Glutamatergic neuron (in vitro differentiated cells): ENCODE measurements at regions not wholly inside any gene's neighbourhood (a gene's known extent, or its start where the extent isn't known, plus 50 kb on each side); places are given as distances from the start of the nearest gene placed in this dataset.

Experiments
- DNase-seq: peaks from one replicate; pipeline ENCODE4 v3.0.0; 2022
- H3K27ac Mint-ChIP-seq: one replicate; pipeline ENCODE4 v1.8.0; 2020; ENCODE audit warnings: mild to moderate bottlenecking, mixed read lengths, inconsistent platforms; ENCODE audit not compliant: unreplicated experiment
- H3K27me3 Mint-ChIP-seq: one replicate; pipeline ENCODE4 v1.8.0; 2020; ENCODE audit warnings: mild to moderate bottlenecking, moderate library complexity, mixed read lengths, inconsistent platforms; ENCODE audit not compliant: unreplicated experiment
- H3K36me3 Mint-ChIP-seq: one replicate; pipeline ENCODE4 v1.8.0; 2020; ENCODE audit warnings: mild to moderate bottlenecking, mixed read lengths, inconsistent platforms; ENCODE audit not compliant: unreplicated experiment
- H3K4me1 Mint-ChIP-seq: one replicate; pipeline ENCODE4 v1.8.0; 2020; ENCODE audit warnings: mild to moderate bottlenecking, low read depth, mixed read lengths, inconsistent platforms; ENCODE audit not compliant: unreplicated experiment
- H3K4me3 Mint-ChIP-seq: one replicate; pipeline ENCODE4 v1.8.0; 2020; ENCODE audit warnings: mild to moderate bottlenecking, mixed read lengths, inconsistent platforms; ENCODE audit not compliant: unreplicated experiment
- H3K9me3 Mint-ChIP-seq: one replicate; pipeline ENCODE4 v1.8.0; 2020; ENCODE audit warnings: mild to moderate bottlenecking, moderate library complexity, mixed read lengths, inconsistent platforms; ENCODE audit not compliant: unreplicated experiment
- TF ChIP-seq, protein P1 (sequence below): fragments of 200-600 bp; sonication (generic); IDR thresholded peaks from one replicate; pipeline ENCODE4 v1.5.0; 2021; ENCODE audit not compliant: partially characterized antibody, unreplicated experiment

DNA sequence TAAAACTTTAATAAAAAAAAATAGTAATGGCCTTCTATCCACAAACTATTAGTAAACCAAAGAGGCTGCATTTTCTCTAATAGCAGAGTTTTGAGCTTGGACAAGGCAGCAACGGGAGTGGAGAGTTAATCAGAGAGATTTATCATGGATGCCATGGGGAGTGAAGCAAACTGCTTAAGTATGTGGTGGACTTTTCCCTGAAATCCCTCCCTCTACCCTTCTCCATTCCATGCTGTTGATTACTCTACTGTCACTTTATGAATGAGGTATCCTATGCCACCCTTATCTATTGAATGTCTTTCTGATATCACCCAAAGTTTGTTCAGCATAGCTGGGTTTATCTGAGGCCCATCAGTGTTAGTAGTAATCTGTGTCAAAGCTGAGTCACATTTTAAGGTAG, 335.6 kb upstream of the TRAM1L1 start:
- no peak overlapping the region for H3K4me3 Mint-ChIP-seq
- H3K27ac Mint-ChIP-seq: no peak overlapping the region
- H3K9me3 Mint-ChIP-seq: no peaks in the 10 kb centered on the region
- TF ChIP-seq, protein P1, sequence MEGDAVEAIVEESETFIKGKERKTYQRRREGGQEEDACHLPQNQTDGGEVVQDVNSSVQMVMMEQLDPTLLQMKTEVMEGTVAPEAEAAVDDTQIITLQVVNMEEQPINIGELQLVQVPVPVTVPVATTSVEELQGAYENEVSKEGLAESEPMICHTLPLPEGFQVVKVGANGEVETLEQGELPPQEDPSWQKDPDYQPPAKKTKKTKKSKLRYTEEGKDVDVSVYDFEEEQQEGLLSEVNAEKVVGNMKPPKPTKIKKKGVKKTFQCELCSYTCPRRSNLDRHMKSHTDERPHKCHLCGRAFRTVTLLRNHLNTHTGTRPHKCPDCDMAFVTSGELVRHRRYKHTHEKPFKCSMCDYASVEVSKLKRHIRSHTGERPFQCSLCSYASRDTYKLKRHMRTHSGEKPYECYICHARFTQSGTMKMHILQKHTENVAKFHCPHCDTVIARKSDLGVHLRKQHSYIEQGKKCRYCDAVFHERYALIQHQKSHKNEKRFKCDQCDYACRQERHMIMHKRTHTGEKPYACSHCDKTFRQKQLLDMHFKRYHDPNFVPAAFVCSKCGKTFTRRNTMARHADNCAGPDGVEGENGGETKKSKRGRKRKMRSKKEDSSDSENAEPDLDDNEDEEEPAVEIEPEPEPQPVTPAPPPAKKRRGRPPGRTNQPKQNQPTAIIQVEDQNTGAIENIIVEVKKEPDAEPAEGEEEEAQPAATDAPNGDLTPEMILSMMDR: no peak
- H3K4me1 Mint-ChIP-seq: no peaks in the 10 kb centered on the region
- no peaks in the 10 kb centered on the region for H3K27me3 Mint-ChIP-seq
- DNase-seq: no peak
- peaks cover 3% of the 10 kb centered on the region for H3K36me3 Mint-ChIP-seq

DNA sequence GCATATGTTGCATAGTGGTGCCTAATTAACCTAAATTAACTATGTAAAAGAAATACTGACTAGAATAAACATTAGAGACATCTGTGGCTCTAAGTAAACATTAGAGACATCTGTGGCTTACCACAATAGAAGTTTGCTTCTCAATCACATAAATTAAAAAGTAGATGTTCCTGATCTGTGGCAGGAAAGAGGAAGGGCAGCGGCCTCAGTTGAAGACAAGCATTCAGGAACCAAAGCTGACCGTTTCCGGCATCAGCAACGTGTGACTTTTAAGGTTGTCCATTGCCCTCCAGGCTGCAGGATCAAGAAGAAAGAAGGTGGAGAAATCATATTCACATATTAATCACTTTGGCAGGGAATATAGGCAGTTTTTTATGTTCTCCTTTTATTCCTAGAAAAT, 336.3 kb upstream of the TRAM1L1 start:
- Mint-ChIP-seq H3K4me3 (no peak overlapping the region), H3K27ac (no peak overlapping the region), H3K36me3 (peaks cover 3% of the 10 kb centered on the region), H3K9me3 (no peaks in the 10 kb centered on the region), H3K27me3 (no peaks in the 10 kb centered on the region), H3K4me1 (no peaks in the 10 kb centered on the region)
- TF ChIP-seq, protein P1: no peak
- no peak for DNase-seq

DNA sequence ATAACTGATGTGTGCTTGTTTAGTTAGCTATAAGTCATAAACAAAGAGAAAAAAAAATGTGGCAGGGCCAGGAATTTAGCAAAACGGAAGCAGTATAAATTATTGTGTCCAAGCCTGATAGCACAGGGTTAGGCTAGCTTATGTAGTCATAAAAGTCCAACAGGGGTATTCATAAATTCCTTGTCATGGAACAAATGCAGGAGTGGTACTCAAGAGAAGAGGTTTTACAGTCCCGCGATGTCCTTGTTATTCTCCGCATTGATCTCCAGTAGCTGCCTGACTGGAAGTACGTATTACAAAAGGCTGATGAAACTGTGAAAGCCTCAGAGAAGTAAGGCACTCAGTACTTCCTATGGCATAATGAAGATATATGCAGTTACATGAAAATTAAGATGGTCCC, 336.9 kb upstream of the TRAM1L1 start:
- Mint-ChIP-seq H3K36me3 (peaks cover 3% of the 10 kb centered on the region), H3K4me3 (no peak overlapping the region), H3K27ac (no peak overlapping the region), H3K4me1 (no peaks in the 10 kb centered on the region), H3K9me3 (no peaks in the 10 kb centered on the region), H3K27me3 (no peaks in the 10 kb centered on the region)
- no peak for DNase-seq
- TF ChIP-seq, protein P1: no peak

DNA sequence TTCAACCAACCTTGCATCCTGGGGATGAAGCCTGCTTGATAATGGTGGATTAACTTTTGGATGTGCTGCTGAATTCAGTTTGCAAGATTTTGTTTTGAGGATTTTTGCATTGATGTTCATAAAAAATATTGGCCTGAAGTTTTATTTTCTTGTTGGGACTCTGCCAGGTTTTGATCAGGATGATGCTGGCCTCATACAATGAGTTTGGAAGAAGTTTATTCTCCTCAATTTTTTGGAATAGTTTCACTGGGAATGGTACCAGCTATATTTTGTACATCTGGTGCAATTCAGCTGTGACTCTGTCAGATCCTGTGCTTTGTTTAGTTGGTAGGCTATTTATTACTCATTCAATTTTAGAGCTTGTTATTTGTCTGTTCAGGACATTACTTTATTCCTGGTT, 340.3 kb upstream of the TRAM1L1 start:
- Mint-ChIP-seq H3K4me1 (no peaks in the 10 kb centered on the region), H3K27ac (no peak overlapping the region), H3K36me3 (peaks cover 3% of the 10 kb centered on the region), H3K27me3 (peaks cover 2% of the 10 kb centered on the region), H3K4me3 (no peak overlapping the region), H3K9me3 (no peaks in the 10 kb centered on the region)
- no peak for DNase-seq
- TF ChIP-seq, protein P1: no peak

DNA sequence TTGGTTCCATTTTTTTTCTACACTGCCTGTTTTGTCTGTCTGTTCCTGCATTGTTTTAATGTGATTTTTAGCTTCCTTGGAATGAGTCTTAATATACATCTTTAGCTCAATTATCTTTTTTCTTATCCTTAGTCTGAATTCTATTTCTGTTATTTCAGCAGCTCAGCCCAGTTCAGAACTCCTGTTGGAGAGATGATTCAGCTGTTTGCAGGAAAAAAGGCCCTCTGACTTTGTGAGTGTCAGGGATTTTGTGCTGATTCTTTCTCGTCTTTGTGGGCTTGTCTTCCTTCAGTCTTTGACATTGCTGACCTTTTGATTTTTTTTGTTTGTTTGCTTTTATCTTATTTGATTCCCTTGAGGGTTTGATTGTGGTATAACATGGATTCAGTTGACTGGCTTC, 343.2 kb upstream of the TRAM1L1 start:
- Mint-ChIP-seq H3K9me3 (no peaks in the 10 kb centered on the region), H3K4me3 (no peak overlapping the region), H3K27me3 (peaks cover 2% of the 10 kb centered on the region), H3K27ac (no peak overlapping the region), H3K4me1 (no peaks in the 10 kb centered on the region), H3K36me3 (peaks cover 3% of the 10 kb centered on the region)
- TF ChIP-seq, protein P1: no peak
- no peak for DNase-seq
